HG03039 (cell line): ENCODE measurements at regions not wholly inside any gene's neighbourhood (a gene's known extent, or its start where the extent isn't known, plus 50 kb on each side); places are given as distances from the start of the nearest gene placed in this dataset.
"Not testable (repeated sequence)": the region's sequence is repeated elsewhere in the genome, so short reads cannot be mapped to it uniquely, and the experiment has no call there.

ENCODE experiments used
- ATAC-seq: cut with Tn5 transposase; IDR thresholded peaks from one replicate; pipeline ENCODE4 v1.9.1; 2021; ENCODE audit warnings: mild to moderate bottlenecking, moderate library complexity; ENCODE audit not compliant: unreplicated experiment

- no peak for ATAC-seq
Observed at GRCh38 chr4:138636781-138637180, 378.8 kb upstream of the NOCT start.

- ATAC-seq, result no peak
Observed at GRCh38 chr4:138634915-138635314, 380.7 kb upstream of the NOCT start.

GRCh38 chr4:138633580-138633904 lies 382.0 kb upstream of the NOCT start:
- no peak for ATAC-seq

- no peak for ATAC-seq
Observed at GRCh38 chr4:138632856-138633579, 382.6 kb upstream of the NOCT start.

- no peak for ATAC-seq
Observed at GRCh38 chr4:138630666-138631065, 384.9 kb upstream of the NOCT start.

GRCh38 chr4:138629669-138630068 lies 385.9 kb upstream of the NOCT start:
- ATAC-seq, result no peak

- no peak for ATAC-seq
Observed at GRCh38 chr4:138627096-138627495, 384.9 kb upstream of the SLC7A11 start.

GRCh38 chr4:138622362-138622761 lies 380.2 kb upstream of the SLC7A11 start:
- ATAC-seq, result not testable (repeated sequence)

- no peak for ATAC-seq
Observed at GRCh38 chr4:138616775-138617174, 374.6 kb upstream of the SLC7A11 start.

GRCh38 chr4:138614398-138615142 lies 372.4 kb upstream of the SLC7A11 start:
- no peak for ATAC-seq

GRCh38 chr4:138612428-138612827 lies 370.3 kb upstream of the SLC7A11 start:
- ATAC-seq, result no peak

- ATAC-seq, result no peak
Observed at GRCh38 chr4:138611721-138612120, 369.6 kb upstream of the SLC7A11 start.

- ATAC-seq, result no peak
Observed at GRCh38 chr4:138611017-138611416, 368.9 kb upstream of the SLC7A11 start.

GRCh38 chr4:138609943-138610350 lies 367.8 kb upstream of the SLC7A11 start:
- peak; percentile 51 for ATAC-seq

- ATAC-seq, result no peak
Observed at GRCh38 chr4:138604556-138604955, 362.4 kb upstream of the SLC7A11 start.

GRCh38 chr4:138602664-138603063 lies 360.5 kb upstream of the SLC7A11 start:
- no peak for ATAC-seq

- ATAC-seq, result no peak
Observed at GRCh38 chr4:138599965-138600364, 357.8 kb upstream of the SLC7A11 start.

- no peak for ATAC-seq
Observed at GRCh38 chr4:138598226-138598625, 356.1 kb upstream of the SLC7A11 start.

- ATAC-seq, result no peak
Observed at GRCh38 chr4:138596896-138597295, 354.7 kb upstream of the SLC7A11 start.

- ATAC-seq, result no peak
Observed at GRCh38 chr4:138595731-138596460, 353.7 kb upstream of the SLC7A11 start.

GRCh38 chr4:138595171-138595570 lies 353.0 kb upstream of the SLC7A11 start:
- ATAC-seq, result no peak

- no peak for ATAC-seq
Observed at GRCh38 chr4:138592796-138593195, 350.6 kb upstream of the SLC7A11 start.
